HEK293 (cell line): ENCODE measurements at regions not wholly inside any gene's neighbourhood (a gene's known extent, or its start where the extent isn't known, plus 50 kb on each side); places are given as distances from the start of the nearest gene placed in this dataset.

ENCODE experiments used
- CTCF ChIA-PET: fragments of 350-600 bp; formaldehyde crosslinking; extraction: SDS; loops from one replicate; lab custom pipeline; 2021; ENCODE audit warnings: antibody characterized with exemption; lab: Yijun Ruan, JAX
- POLR2A ChIA-PET: fragments of 300-600 bp; formaldehyde crosslinking; extraction: SDS; loops from one replicate; lab custom pipeline; 2020; ENCODE audit warnings: antibody characterized with exemption, inconsistent platforms; lab: Yijun Ruan, JAX
- H3K27ac ChIP-seq: fragments of 200-500 bp; sonication (Bioruptor generic); 2 replicates; pipeline ENCODE4 v1.5.1; 2014; ENCODE audit warnings: low read depth, low read length, control low read depth, inconsistent platforms; ENCODE audit errors: extremely low read depth
- H3K36me3 ChIP-seq, 2 experiments: fragments of 200-500 bp in 1 of 2; sonication (Bioruptor generic) in 1 of 2; 1 replicate in 1 of 2; 2 replicates in 1 of 2; pipeline ENCODE4 v1.5.1; 2014 to 2017; ENCODE audit warnings: inconsistent platforms in 2 of 2, low read length in 2 of 2; ENCODE audit not compliant: control insufficient read depth in 2 of 2, insufficient read depth in 1 of 2
- H3K4me1 ChIP-seq: fragments of 200-500 bp; sonication (Bioruptor generic); 2 replicates; pipeline ENCODE4 v1.5.1; 2014; ENCODE audit warnings: mild to moderate bottlenecking, low read length, inconsistent platforms; ENCODE audit not compliant: control insufficient read depth, insufficient read depth
- H3K4me3 ChIP-seq: 2 replicates; pipeline ENCODE4 v1.5.1; 2011; ENCODE audit warnings: low read depth, mild to moderate bottlenecking, control low read depth, low read length, moderate library complexity
- H3K9me3 ChIP-seq: fragments of 200-500 bp; sonication (Bioruptor generic); 2 replicates; pipeline ENCODE4 v1.5.1; 2014; ENCODE audit warnings: low read depth, low read length, inconsistent platforms; ENCODE audit not compliant: control insufficient read depth, insufficient read depth
- AEBP2 ChIP-seq: fragments of 450-650 bp; formaldehyde crosslinking; IDR thresholded peaks from 2 replicates; pipeline ENCODE4 v1.5.1; 2016; ENCODE audit warnings: missing biosample characterization, missing genetic modification characterization, borderline replicate concordance
- GFI1B ChIP-seq: fragments of 450-650 bp; formaldehyde crosslinking; IDR thresholded peaks from 2 replicates; pipeline ENCODE4 v1.5.1; 2016; ENCODE audit warnings: missing biosample characterization, missing genetic modification characterization
- PATZ1 ChIP-seq: fragments of 450-650 bp; formaldehyde crosslinking; IDR thresholded peaks from 2 replicates; pipeline ENCODE4 v1.5.1; 2016; ENCODE audit warnings: missing biosample characterization, missing genetic modification characterization
- SCRT1 ChIP-seq: fragments of 450-650 bp; formaldehyde crosslinking; IDR thresholded peaks from 2 replicates; pipeline ENCODE4 v1.5.1; 2016; ENCODE audit warnings: missing biosample characterization, missing genetic modification characterization, borderline replicate concordance
- YY1 ChIP-seq: fragments of 450-650 bp; formaldehyde crosslinking; IDR thresholded peaks from 2 replicates; pipeline ENCODE4 v1.5.1; 2018; ENCODE audit warnings: missing biosample characterization, missing genetic modification characterization
- ZBTB17 ChIP-seq: fragments of 450-650 bp; formaldehyde crosslinking; IDR thresholded peaks from 2 replicates; pipeline ENCODE4 v1.5.1; 2016; ENCODE audit warnings: missing biosample characterization, missing genetic modification characterization
- ZFP3 ChIP-seq: fragments of 450-650 bp; formaldehyde crosslinking; IDR thresholded peaks from 2 replicates; pipeline ENCODE4 v1.5.1; 2016; ENCODE audit warnings: low read depth, missing biosample characterization, missing genetic modification characterization
- ZNF114 ChIP-seq: fragments of 450-650 bp; formaldehyde crosslinking; IDR thresholded peaks from 2 replicates; pipeline ENCODE4 v1.5.0; 2017; ENCODE audit warnings: missing biosample characterization, missing genetic modification characterization
- ZNF140 ChIP-seq: fragments of 450-650 bp; formaldehyde crosslinking; IDR thresholded peaks from 2 replicates; pipeline ENCODE4 v1.5.1; 2016; ENCODE audit warnings: missing biosample characterization, missing genetic modification characterization
- ZNF169 ChIP-seq: fragments of 450-650 bp; formaldehyde crosslinking; IDR thresholded peaks from 2 replicates; pipeline ENCODE4 v1.5.1; 2016; ENCODE audit warnings: missing biosample characterization, missing genetic modification characterization
- ZNF266 ChIP-seq: fragments of 450-650 bp; formaldehyde crosslinking; IDR thresholded peaks from 2 replicates; pipeline ENCODE4 v1.5.1; 2016; ENCODE audit warnings: missing biosample characterization, missing genetic modification characterization, low read depth
- ZNF366 ChIP-seq: fragments of 450-650 bp; formaldehyde crosslinking; conservative IDR thresholded peaks from 2 replicates; pipeline ENCODE4 v1.5.1; 2016; ENCODE audit warnings: missing biosample characterization, missing genetic modification characterization
- ZNF48 ChIP-seq: fragments of 450-650 bp; formaldehyde crosslinking; IDR thresholded peaks from 2 replicates; pipeline ENCODE4 v1.5.1; 2016; ENCODE audit warnings: missing biosample characterization, missing genetic modification characterization
- ZNF514 ChIP-seq: fragments of 450-650 bp; formaldehyde crosslinking; IDR thresholded peaks from 2 replicates; pipeline ENCODE4 v1.5.1; 2016; ENCODE audit warnings: missing biosample characterization, missing genetic modification characterization
- ZNF785 ChIP-seq: fragments of 450-650 bp; formaldehyde crosslinking; IDR thresholded peaks from 2 replicates; pipeline ENCODE4 v1.5.1; 2016; ENCODE audit warnings: missing biosample characterization, missing genetic modification characterization
- ZNF791 ChIP-seq: fragments of 450-650 bp; formaldehyde crosslinking; IDR thresholded peaks from 2 replicates; pipeline ENCODE4 v1.5.1; 2016; ENCODE audit warnings: missing biosample characterization, missing genetic modification characterization
- ZSCAN23 ChIP-seq: fragments of 450-650 bp; formaldehyde crosslinking; IDR thresholded peaks from 2 replicates; pipeline ENCODE4 v1.5.1; 2016; ENCODE audit warnings: missing biosample characterization, missing genetic modification characterization
- TF ChIP-seq, protein P1 (sequence below): fragments of 450-650 bp; formaldehyde crosslinking; IDR thresholded peaks from 2 replicates; pipeline ENCODE4 v1.5.1; 2016; ENCODE audit warnings: missing biosample characterization, missing genetic modification characterization
- TF ChIP-seq, protein P2 (sequence below): fragments of 450-650 bp; formaldehyde crosslinking; optimal IDR thresholded peaks from 2 replicates; pipeline ENCODE3; 2016; ENCODE audit warnings: missing biosample characterization, mild to moderate bottlenecking, missing genetic modification characterization

GRCh38 chr9:99633265-99633664 lies 188.4 kb upstream of the NR4A3 start (continued):
- TF ChIP-seq GFI1B (tag by site-specific recombination) (no peak), AEBP2 (tag by site-specific recombination) (no peak), ZSCAN23 (no peak), SCRT1 (no peak)

- H3K27ac ChIP-seq, result no peak overlapping the region
Observed at GRCh38 chr9:99634186-99634585, 187.5 kb upstream of the NR4A3 start.

GRCh38 chr9:99635032-99635431 lies 186.7 kb upstream of the NR4A3 start:
- TF ChIP-seq AEBP2 (tag by site-specific recombination) (no peak), ZNF785 (tag by site-specific recombination) (no peak), ZNF791 (tag by site-specific recombination) (no peak), ZFP3 (tag by site-specific recombination) (no peak), ZNF169 (tag by site-specific recombination) (no peak), ZNF48 (tag by site-specific recombination) (no peak), PATZ1 (no peak), YY1 (tag by site-specific recombination) (no peak), ZNF514 (tag by site-specific recombination) (no peak), ZNF140 (tag by site-specific recombination) (no peak)
- TF ChIP-seq, protein P1, sequence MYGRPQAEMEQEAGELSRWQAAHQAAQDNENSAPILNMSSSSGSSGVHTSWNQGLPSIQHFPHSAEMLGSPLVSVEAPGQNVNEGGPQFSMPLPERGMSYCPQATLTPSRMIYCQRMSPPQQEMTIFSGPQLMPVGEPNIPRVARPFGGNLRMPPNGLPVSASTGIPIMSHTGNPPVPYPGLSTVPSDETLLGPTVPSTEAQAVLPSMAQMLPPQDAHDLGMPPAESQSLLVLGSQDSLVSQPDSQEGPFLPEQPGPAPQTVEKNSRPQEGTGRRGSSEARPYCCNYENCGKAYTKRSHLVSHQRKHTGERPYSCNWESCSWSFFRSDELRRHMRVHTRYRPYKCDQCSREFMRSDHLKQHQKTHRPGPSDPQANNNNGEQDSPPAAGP (tag by site-specific recombination), result no peak
- TF ChIP-seq, protein P2, sequence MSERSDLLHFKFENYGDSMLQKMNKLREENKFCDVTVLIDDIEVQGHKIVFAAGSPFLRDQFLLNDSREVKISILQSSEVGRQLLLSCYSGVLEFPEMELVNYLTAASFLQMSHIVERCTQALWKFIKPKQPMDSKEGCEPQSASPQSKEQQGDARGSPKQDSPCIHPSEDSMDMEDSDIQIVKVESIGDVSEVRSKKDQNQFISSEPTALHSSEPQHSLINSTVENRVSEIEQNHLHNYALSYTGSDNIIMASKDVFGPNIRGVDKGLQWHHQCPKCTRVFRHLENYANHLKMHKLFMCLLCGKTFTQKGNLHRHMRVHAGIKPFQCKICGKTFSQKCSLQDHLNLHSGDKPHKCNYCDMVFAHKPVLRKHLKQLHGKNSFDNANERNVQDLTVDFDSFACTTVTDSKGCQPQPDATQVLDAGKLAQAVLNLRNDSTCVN (tag by site-specific recombination), result no peak
- no peak overlapping the region for H3K27ac ChIP-seq
- ChIA-PET POLR2A (no interaction called here), CTCF (no interaction called here)
- H3K9me3 ChIP-seq, result no peaks in the 10 kb centered on the region
- H3K4me1 ChIP-seq, result no peaks in the 10 kb centered on the region
- H3K36me3 ChIP-seq, result no peaks in the 10 kb centered on the region
- no peak overlapping the region for H3K4me3 ChIP-seq

More at GRCh38 chr9:99634186-99634585, 187.5 kb upstream of the NR4A3 start:
- TF ChIP-seq ZNF366 (tag by site-specific recombination) (no peak), ZNF114 (tag by site-specific recombination) (no peak), ZBTB17 (no peak), ZNF266 (tag by site-specific recombination) (no peak)
- no peaks in the 10 kb centered on the region for H3K9me3 ChIP-seq
- H3K4me3 ChIP-seq, result no peak overlapping the region
- H3K4me1 ChIP-seq, result no peaks in the 10 kb centered on the region
- ChIA-PET POLR2A (no interaction called here), CTCF (no interaction called here)
- H3K36me3 ChIP-seq, result no peaks in the 10 kb centered on the region
